ENCODE measurements at regions not wholly inside any gene's neighbourhood (a gene's known extent, or its start where the extent isn't known, plus 50 kb on each side); places are given as distances from the start of the nearest gene placed in this dataset.
"Not testable (repeated sequence)": the region's sequence is repeated elsewhere in the genome, so short reads cannot be mapped to it uniquely, and the experiment has no call there.

DNA sequence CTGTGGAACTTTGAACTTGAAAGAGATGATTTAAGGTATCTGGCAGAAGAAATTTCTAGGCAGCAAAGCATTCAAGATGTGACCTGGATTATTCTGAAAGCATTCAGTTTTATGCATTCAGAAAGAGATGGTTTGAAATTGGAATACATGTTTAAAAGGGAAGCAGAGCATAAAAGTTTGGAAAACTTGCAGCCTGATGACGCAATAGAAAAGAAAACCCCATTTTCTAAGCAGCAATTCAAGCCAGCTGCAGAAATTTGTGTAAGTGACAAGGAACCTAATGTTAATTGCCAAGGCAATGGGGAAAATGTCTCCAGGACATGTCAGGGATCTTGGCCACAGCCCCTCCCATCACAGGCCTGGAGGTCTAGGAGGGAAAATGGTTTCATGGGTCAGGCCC is 354.0 kb downstream of the ZNF326 start:
- no peak for DNase-seq

DNA sequence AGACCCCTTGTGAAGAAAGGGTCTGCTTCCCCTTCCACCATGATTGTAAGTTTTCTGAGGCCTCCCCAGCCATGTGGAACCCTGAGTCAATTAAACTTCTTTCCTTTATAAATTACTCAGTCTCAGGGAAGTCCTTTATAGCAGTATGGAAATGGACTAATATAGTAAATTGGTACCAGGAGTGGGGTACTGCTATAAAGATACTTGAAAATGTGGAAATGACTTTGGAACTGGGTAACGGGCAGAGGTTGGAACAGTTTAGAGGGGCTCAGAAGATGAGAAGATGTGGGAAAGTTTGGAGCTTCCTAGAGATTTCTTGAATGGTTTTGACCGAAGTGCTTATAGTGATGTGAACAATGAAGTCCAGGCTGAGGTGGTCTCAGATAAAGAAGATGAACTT is 353.5 kb downstream of the ZNF326 start:
- not testable (repeated sequence) for DNase-seq

DNA sequence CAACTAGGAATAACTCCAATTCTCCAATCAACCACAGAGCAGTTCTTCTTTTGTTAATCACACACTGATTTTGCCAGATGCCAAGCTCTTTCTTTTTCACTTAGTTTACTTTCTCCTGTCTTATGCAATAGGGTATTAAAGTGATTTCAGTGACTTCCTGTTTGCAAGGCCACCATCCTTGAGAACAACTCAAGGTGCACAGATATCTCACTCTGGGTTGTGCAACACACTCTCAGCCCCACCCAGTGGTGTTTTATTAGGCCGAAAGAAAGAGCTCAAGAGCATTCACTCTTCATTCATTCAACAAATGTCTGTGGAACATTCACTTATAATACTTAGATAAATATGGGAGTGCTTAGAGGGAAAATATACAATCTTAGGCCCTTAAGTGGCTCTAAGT is 352.5 kb downstream of the ZNF326 start:
- no peak for DNase-seq

DNA sequence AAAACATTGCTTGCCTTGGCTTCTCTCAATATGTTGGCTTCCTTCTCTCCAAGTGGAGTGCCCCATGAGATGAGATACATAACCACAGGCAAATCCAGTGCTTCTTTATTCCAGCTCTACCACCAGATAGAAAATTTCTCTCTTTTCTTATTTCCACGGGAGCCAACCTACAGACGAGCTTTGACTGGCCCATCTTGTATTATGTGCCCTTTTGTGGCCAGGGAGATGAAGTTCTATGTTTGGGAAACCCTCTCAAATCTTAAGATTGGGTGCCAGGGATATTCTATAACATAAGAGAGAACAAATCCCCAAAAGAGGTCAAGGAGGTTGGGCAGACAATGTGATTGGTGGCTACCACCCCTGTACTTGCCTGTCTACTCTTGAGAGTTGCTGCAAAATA is 351.8 kb downstream of the ZNF326 start:
- DNase-seq: no peak

DNA sequence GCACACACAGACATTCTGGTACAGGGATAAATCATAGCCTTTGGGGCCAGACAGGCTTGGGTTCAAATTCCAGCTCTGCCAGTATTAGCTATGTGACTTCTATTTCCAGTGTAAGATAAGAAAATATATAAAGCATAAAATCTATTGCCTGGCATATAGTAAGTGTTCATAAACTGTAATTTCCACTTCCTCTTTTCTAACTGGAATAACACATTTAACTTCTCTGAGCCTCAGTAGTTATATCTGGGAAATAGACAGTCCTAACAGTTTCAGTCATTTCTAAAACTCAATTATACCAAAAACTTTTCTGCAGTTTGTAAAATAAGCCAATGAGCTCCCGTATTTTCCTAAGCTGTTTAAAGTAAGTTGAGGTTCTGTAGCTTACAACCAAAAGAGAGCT is 351.4 kb downstream of the ZNF326 start:
- no peak for DNase-seq

DNA sequence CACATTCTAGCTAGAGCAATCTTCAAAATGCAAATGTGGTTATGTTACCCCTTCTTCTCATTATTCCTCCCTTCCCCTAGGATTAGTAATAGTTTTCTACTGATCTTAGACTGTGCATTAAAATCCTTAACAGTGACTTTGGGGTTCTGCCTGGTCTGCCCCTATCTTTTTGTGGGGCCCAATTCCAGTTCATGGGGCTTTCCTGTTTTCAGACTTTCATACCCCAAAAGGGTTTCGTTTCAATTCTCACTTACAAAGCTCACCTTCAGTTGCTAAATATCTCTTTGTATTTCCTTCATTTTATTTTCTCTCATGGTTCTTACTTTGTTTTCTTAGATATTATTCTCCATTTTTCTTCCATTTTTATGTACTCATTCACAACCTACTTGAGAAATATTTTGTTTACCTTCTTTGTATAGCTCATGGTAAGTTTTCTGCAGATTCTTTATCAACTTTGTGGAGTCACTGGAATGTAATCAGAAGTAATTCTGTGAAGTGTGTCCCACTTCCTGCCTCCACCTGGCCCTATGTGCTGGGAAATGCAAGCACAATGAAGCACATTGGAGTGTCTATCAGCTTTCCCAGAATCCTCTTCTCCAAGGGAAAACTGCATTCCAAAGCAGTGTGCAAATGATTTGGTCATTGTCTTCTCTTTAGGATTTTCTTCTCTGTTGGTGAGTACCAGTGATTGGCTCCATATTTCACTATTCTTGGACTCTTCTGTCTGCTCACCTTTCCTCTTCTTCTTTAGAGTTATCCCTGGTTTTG is 350.2 kb downstream of the ZNF326 start:
- no peak for DNase-seq

DNA sequence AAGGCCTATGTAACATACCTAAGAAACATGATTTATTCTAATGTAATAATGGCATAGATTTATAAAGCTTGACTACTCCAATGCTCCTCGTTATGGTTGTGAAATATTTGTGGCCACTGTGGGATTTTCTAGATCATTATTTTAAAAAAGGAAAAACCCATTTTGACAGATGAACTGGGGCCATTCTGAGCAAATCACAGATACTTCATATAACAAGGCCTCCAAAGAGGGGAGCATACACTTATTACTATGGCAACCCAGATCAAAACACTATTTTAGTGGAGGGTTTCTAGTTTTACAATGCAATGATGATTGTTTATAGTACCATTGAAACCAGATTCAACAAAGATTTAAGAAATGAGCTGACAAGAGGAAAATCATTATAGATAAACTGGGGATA is 346.6 kb downstream of the ZNF326 start:
- no peak for DNase-seq

DNA sequence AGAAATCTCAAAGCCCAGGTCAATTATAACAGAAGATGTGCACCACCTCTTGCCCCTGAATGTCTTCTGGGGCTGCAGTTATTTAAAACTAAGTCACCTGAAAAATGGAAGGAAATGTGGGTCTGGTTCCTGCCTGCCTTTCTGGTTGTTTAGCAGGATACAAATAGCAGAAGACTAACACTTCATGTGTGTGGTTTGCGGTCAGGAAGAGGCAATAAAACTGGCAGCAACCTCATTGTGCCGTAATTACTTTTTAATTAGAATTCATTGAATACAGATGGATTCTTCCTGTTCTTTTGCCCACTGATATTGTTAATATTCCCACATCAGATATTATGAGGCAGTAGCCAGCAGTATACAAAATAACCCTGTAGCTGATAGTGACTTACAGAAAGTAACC is 345.7 kb downstream of the ZNF326 start:
- peak; percentile 51 for DNase-seq

DNA sequence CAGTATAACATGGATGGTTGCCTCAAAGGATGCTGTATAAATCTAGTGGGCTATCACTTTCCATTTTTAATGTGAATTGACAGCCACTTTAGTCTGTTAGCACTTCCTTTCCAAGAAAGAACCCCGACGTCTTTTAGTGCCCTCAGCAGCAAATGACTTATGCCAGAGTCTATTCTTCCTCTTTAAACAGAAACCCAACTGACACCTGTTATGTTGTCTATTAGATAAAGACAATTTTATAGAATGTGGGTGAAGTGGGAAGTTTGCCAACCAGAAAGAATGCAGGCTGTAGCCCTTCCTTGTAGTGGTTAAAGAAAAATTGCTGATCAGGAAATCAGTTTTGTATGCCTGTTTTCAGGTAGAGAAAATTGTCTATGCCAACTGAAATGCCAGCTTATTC is 344.9 kb downstream of the ZNF326 start:
- no peak for DNase-seq

DNA sequence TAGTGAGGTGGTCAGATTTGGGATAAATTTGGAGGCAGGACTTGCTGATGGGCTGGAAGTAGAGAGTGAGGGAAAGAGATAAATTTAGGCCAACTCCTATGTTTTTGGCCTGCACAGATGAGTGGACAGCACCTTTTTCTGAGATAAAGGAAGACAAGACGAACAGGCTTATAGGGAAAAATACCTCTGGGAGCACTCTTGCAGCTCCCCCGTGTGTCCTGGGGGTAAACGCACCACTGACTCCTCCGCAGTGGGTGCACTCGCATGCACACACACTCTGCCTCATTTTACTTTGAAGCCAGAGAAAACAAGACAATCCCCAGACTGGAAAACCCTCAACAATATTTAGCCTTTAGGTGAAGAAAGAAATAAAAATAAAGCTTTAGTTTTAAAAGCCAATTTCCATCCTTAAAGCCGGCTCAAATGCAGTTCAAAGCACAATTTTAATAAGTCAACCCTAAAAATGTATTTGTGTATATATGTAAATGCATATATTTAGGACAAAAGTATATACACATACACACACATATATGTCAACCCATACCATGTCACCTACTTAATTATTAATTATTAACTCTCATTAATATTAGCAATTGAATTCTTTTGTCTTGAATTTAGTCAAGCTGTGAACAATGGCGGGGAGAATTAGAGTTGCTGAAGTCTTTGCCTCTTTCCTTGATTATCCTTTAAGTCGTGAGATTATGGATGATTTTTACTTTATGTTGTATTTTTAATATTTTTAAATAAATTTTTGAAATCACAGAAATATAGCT is 341.8 kb downstream of the ZNF326 start:
- no peak for DNase-seq

DNA sequence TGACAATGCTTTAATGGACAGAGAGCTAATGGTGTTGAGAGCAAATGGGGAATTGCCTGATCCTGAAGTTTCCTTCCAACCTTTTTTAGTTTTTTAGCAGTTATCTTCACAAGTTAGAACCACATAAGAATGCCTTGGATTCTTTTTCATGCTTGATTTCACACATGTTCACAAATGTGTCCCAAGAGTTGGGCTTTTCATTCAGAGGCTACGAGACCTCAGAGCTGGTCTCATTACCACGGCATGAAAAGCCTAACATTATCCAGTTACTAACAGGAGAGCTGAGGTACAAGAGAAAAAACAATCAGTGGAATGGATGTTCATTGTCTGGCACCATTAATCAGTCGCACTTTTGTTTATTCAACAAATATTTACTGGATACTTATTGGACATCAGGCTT is 340.6 kb downstream of the ZNF326 start:
- peak; percentile 13 for DNase-seq

DNA sequence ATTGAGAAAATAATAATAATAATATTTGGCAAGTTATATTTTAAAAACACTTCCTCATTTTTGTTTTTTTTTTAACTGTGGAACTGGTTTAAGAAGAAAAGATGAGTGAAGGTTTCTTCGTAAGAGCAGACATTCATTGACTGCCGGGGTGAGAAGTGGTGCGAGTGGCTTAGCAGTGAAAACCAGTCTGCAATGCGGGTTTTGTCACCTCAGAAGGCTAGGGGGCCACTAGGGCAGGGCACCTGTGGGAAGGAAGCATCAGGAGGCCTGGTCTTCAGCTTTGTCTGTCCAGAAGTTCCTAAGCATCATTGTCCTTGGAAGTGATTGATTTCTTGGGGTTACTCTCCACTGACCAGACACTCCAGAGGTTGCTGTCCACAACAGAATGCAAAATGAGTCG is 339.2 kb downstream of the ZNF326 start:
- no peak for DNase-seq

DNA sequence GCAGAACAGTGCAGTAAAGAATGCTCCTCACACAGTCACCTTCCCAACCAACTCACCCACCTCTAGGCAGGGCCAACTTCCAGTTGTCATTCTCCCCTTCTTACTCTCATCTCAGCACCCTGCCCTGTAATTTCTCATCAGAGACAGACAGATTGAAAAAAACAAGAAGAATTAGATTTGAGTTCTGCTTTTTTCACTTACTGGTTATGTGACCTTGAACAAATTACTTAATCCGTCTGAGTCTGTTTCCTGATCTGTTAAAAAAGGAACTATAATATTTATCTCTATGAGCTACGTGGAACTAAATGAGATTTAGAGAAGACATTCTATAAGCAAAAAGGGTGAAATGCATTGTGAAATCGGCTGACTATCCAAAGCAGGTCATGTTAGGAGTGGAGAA is 330.3 kb downstream of the ZNF326 start:
- DNase-seq: no peak

DNA sequence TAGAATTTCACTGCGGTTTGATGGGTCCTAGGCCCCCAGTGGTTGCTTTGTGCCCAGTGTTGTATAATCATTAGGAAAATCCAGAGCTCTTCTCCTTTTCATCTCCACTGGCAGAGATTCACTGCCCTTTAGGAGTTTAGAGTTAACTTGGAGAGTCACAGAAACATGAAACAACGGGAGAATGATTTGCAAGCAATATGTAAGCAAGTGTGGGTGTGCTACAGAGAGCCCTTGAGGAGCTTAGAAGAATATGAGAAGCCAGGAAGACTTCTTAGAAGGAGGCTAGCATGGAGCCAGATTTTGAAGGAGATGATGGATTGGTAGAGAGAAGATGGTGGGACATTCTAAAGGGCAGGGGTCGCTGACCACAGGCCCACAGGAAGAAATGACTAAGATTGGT is 327.3 kb downstream of the ZNF326 start:
- no peak for DNase-seq

DNA sequence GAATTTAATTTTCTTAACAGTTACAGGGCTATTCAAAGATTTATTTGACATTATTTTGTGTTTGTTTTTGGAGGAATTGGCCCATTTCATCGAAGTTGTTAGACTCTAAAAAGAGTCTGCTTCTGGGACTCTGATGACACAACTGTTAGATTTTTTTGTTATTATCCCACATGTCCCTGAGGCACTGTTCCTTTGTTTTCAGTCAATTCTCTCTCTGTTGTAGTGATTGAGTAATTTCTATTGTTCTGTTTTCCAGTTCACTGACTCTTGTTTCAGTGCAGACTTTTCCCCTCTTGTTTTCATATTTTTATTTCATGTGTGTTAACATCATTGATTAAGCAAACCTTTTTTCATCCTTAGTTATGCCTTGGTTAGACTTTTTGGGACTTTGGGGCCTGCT is 325.0 kb downstream of the ZNF326 start:
- DNase-seq: no peak

DNA sequence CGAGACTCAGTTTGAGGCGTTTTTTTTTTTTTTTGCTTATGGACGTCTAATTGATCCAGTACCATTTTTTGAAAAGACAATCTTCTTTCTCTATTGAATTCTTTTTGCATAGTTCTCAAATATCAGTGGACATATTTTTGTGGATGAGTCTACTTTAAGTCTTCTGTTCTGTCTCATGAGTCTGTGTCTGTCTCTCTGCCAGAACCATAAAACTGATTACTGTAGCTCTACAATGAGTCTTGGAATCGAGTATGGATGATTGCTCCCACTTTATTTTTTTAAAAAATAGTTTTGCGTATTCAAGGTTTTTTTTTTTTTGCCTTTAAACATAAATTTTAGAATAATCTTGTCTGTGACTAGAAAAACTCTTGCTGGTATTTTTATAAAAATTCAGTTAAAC is 323.5 kb downstream of the ZNF326 start:
- DNase-seq: no peak

DNA sequence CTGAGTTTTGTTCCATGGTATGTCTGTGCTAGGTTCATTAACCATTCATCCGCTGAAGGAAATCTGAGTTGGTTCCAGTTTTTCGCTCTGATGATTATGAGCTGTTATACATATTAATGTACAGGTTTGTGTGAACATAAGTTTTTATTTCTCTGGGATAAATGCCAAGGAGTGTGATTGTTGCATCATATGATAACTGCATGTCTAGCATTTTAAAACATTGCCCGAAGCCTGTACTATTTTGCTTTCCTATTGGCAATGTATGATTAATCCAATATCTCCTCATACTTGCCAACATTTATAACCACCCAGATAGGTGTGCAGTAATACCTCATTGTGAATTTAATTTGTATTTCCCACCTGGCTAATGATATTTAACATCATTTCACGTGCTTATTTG is 322.7 kb downstream of the ZNF326 start:
- DNase-seq: no peak

DNA sequence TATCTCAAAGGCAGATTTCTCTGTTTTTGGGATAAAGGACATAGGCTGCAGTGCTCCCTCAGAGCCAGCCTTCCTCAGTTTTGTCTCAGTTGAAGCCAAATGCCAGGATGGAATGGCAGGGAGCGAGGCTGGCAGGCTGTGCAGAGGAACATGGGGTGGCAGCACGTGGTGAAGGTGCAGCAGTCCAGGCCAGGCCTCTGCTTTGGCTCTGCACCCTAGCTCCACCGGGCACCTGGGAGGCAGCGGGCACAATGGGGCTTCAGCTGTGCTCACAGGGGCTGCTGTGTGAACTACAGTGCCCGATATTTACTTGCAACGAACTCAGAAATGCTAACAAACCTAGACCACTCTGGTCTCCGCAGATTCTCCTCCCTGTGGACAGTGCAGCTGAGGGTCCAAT is 319.6 kb downstream of the ZNF326 start:
- DNase-seq: no peak

DNA sequence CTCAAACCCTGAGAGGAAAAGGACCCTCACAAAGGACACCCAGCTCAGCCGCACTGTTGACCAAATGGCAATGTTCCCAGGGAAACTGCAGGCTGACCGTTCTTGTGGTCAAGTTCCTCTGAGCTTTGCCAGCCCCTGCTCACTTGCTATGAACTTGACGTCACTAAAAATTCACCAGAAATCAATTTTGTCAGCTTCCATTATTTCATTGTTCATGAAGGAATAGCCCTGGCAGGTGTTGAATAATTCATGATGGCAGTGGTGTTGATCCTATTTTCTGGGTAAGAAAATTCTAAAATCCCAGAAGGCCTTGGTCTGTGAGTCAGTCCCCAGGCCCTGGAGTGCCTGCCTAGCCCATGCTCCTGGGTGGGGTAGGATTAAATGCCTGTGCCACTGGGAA is 318.9 kb downstream of the ZNF326 start:
- no peak for DNase-seq

DNA sequence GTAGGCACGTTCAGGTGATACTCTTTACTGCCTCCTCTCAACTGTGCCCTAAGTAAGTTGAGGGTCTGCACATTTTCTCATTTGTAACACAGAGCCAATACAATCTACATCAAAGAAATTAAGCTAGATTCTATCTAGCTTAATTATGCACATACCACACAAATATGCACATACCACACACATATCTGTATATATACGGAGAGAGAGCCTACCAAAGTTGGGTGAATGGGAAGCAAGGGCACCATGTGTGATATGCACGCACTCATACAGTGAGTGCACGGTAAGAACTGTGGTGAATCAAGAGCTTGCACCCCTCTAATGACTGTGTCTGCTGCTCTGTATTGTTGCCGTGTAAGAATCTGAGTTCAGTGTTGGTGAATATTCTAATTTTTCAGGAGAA is 314.9 kb downstream of the ZNF326 start:
- no peak for DNase-seq

DNA sequence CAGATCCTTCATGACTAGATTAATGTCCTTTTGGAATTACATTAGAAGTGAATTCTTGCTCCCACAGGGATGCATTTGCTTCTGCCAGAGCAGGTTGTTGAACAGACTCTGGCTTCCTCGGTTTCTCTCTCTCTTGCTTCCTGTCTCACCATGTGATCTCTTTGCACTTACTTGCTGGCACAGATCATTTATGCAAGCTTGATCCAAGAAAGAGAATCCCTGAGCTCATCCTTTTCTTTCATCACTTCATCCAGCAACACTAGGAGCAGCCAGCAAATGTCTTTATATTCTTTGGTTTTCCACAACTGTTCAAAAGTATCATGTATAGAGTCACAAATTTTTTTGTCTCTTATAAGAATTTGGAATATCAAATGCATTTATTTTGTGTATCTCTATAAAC is 313.5 kb downstream of the ZNF326 start:
- DNase-seq: no peak

DNA sequence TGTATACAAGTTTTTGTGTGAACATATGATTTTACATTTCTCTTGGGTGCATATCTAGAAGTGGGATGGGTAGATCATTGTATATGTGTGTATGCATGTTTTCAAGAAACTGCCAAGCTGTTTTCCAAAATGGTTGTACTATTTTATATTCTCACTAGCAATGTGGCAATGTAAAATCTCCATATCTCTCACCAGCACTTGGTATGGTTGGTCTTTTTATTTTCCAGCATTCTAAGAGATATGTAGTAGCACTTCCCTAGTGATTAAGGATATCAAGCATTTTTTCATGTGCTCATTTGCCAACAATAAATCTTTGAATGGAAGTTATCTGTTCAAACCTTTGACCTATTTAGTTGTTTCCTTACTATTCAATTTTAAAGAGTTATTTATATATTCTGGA is 310.7 kb downstream of the ZNF326 start:
- no peak for DNase-seq

DNA sequence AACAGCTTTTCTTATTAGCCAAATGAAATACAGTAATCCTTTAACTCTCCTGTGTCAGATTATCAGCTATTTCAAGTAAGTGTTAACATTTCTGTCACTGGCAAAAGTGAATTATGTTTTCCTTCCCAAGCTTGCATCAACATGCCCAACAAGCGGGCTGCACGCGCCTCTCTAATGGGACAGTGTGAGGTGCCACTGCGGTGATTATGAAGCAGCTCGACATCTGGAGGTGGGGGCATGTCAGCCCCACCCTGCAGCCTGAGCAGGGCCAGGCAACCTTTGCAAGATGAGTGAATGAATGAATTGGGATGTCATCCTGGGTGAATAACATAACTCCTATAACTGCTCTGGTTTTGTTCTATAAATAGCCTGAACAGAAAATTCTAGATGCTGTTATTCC is 301.4 kb downstream of the ZNF326 start:
- DNase-seq: no peak

DNA sequence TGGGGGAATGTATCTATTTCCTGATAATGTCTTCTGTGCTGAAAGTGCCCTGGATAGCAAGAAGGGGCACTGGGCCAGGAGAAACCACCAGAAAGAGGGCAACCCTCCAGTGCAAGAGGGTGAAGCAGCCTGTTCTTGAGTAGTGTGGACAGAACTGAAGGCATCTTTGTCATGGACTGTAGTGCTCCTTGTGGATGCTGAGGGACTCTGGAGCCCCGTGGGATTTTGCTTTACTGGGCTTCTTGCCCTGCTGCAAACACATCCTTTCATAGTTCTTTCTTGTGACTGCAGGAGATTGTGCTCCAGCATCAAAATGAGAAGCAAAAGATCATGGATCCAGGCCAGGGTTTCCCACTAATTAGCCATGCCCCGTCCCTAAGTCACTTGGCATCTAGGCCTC is 300.6 kb downstream of the ZNF326 start:
- no peak for DNase-seq

Measured in NCI-H748 treated with DMSO at 0.1 percent for 48 hours (cell line).